ENCODE measurements at regions not wholly inside any gene's neighbourhood (a gene's known extent, or its start where the extent isn't known, plus 50 kb on each side); places are given as distances from the start of the nearest gene placed in this dataset.

- H3K36me3 ChIP-seq, result no peaks in the 10 kb centered on the region
- no peak for DNase-seq
- H3K4me3 ChIP-seq, result no peak overlapping the region
- WGBS (ENCODE audit: insufficient coverage, low coverage, low lambda C conversion rate, missing lambda C conversion rate), result 63% methylated on average over 1 of the region's 1 CpG
- intact Hi-C loops (cut with DNase I), result no loop called here
- H3K27ac ChIP-seq, result no peak overlapping the region
- no peaks in the 10 kb centered on the region for H3K27me3 ChIP-seq
- TF ChIP-seq CTCF (IDR thresholded peaks at IDR 0.05) (no peak), POLR2A (IDR thresholded peaks at IDR 0.05) (no peak)
- H3K9me3 ChIP-seq, result no peaks in the 10 kb centered on the region
- no peaks in the 10 kb centered on the region for H3K4me1 ChIP-seq
- ATAC-seq, result no peak
Measured at GRCh38 chr6:99016355-99016754, 68.6 kb upstream of the FBXL4 start.

GRCh38 chr6:99014061-99014460 is 66.3 kb upstream of the FBXL4 start:
- DNase-seq (no peak), ATAC-seq (no peak)
- Histone ChIP-seq H3K36me3 (no peaks in the 10 kb centered on the region), H3K27me3 (no peaks in the 10 kb centered on the region), H3K4me1 (no peaks in the 10 kb centered on the region), H3K9me3 (no peaks in the 10 kb centered on the region), H3K4me3 (no peak overlapping the region), H3K27ac (no peak overlapping the region)
- intact Hi-C loops (cut with DNase I), result no loop called here
- no peak for TF ChIP-seq CTCF (IDR thresholded peaks at IDR 0.05)
- 56% methylated on average over 1 of the region's 1 CpG for WGBS (ENCODE audit: insufficient coverage, low coverage, low lambda C conversion rate, missing lambda C conversion rate)

- intact Hi-C loops (cut with DNase I), result no loop called here
Measured at GRCh38 chr6:99013661-99014060, 65.9 kb upstream of the FBXL4 start.

GRCh38 chr6:99013145-99013544 is 65.4 kb upstream of the FBXL4 start:
- 38% methylated on average over 1 of the region's 2 CpGs for WGBS (ENCODE audit: insufficient coverage, low coverage, low lambda C conversion rate, missing lambda C conversion rate)
- H3K4me1 ChIP-seq, result no peaks in the 10 kb centered on the region
- ATAC-seq, result no peak

More at GRCh38 chr6:99013661-99014060, 65.9 kb upstream of the FBXL4 start:
- Histone ChIP-seq H3K4me1 (no peaks in the 10 kb centered on the region), H3K4me3 (no peak overlapping the region), H3K36me3 (no peaks in the 10 kb centered on the region), H3K27ac (no peak overlapping the region), H3K27me3 (no peaks in the 10 kb centered on the region), H3K9me3 (no peaks in the 10 kb centered on the region)
- no peak for ATAC-seq
- WGBS (ENCODE audit: insufficient coverage, low coverage, low lambda C conversion rate, missing lambda C conversion rate), result 59% methylated on average over 3 of the region's 3 CpGs
- TF ChIP-seq CTCF (IDR thresholded peaks at IDR 0.05), result no peak
- TF ChIP-seq POLR2A (IDR thresholded peaks at IDR 0.05), result no peak
- DNase-seq, result no peak

More at GRCh38 chr6:99013145-99013544, 65.4 kb upstream of the FBXL4 start:
- H3K36me3 ChIP-seq, result no peaks in the 10 kb centered on the region
- TF ChIP-seq CTCF (IDR thresholded peaks at IDR 0.05) (no peak), POLR2A (IDR thresholded peaks at IDR 0.05) (no peak)
- no peak overlapping the region for H3K4me3 ChIP-seq
- intact Hi-C loops (cut with DNase I), result no loop called here
- no peaks in the 10 kb centered on the region for H3K27me3 ChIP-seq
- no peaks in the 10 kb centered on the region for H3K9me3 ChIP-seq
- no peak for DNase-seq
- H3K27ac ChIP-seq, result no peak overlapping the region
